Suprapubic skin (tissue), 4 donors: ENCODE measurements at regions not wholly inside any gene's neighbourhood (a gene's known extent, or its start where the extent isn't known, plus 50 kb on each side); places are given as distances from the start of the nearest gene placed in this dataset.

Source experiments
- CTCF ChIP-seq, 2 donors: fragments of 200-600 bp in 1 of 2; fragments of 450-650 bp in 1 of 2; sonication (generic) in 1 of 2; IDR thresholded peaks; one replicate each; pipeline ENCODE4 v1.5.1; 2016 to 2019; ENCODE audit warnings: antibody characterized with exemption in 2 of 2, mild to moderate bottlenecking in 1 of 2, moderate library complexity in 1 of 2
- POLR2A ChIP-seq, 2 donors: fragments of 450-650 bp; IDR thresholded peaks; one replicate each; pipeline ENCODE4 v1.6.1; 2017; ENCODE audit warnings: antibody characterized with exemption in 2 of 2, mild to moderate bottlenecking in 2 of 2, moderate library complexity in 2 of 2
- POLR2AphosphoS5 ChIP-seq, 3 donors: sonication (generic); formaldehyde crosslinking; IDR thresholded peaks; one replicate each; pipeline ENCODE4 v1.6.1; 2017; ENCODE audit warnings: antibody characterized with exemption in 3 of 3

GRCh38 chr13:73517766-73518165 is 459.0 kb downstream of the KLF5 start:
- no peak for TF ChIP-seq POLR2A (IDR thresholded peaks at IDR 0.05)
- TF ChIP-seq CTCF (IDR thresholded peaks at IDR 0.05), result no peak
- no peak for TF ChIP-seq POLR2AphosphoS5 (IDR thresholded peaks at IDR 0.05)
